ENCODE measurements at regions not wholly inside any gene's neighbourhood (a gene's known extent, or its start where the extent isn't known, plus 50 kb on each side); places are given as distances from the start of the nearest gene placed in this dataset.

DNA sequence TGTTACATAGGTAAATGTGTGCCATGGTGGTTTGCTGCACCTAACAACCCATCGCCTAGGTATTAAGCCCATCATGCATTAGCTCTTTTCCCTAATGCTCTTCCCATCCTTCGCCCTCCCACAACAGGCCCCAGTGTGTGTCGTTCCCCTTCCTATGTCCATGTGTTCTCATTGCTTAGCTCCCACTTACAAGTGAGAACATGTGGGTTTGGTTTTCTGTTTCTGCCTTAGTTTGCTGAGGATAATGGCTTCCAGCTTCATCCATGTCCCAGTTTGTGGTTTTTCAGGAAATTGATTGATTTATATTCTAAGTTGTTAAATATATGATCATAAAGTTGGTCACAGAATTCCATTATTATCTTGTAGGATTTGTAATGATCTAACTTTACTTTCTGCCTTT lies 85.3 kb upstream of the CAST start:
- ATAC-seq (no peak), DNase-seq (ENCODE audit: low read depth in 1 of 2, low spot score in 1 of 2) (no peak), FAIRE-seq (no peak)
- H3K9me3 ChIP-seq, result no peaks in the 10 kb centered on the region
- ChIA-PET CTCF (no interaction called here), POLR2A (no interaction called here)
- WGBS (ENCODE audit: missing lambda C conversion rate), result 90% methylated on average over 3 of the region's 3 CpGs
- no peak overlapping the region for H3K27ac ChIP-seq
- peaks cover 22% of the 10 kb centered on the region for H3K4me1 ChIP-seq
- H3K4me3 ChIP-seq, result no peak overlapping the region
- no peak for TF ChIP-seq HDAC2 (IDR thresholded peaks at IDR 0.05)
- no peak for TF ChIP-seq NR3C1 (IDR thresholded peaks at IDR 0.05)
- TF ChIP-seq, protein P1, sequence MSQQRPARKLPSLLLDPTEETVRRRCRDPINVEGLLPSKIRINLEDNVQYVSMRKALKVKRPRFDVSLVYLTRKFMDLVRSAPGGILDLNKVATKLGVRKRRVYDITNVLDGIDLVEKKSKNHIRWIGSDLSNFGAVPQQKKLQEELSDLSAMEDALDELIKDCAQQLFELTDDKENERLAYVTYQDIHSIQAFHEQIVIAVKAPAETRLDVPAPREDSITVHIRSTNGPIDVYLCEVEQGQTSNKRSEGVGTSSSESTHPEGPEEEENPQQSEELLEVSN (IDR thresholded peaks at IDR 0.05; ENCODE audit: borderline replicate concordance, low read depth), result no peak
- no peak for TF ChIP-seq TFCP2L1 (CRISPR knock-in tag; IDR thresholded peaks at IDR 0.05)
- no peak for TF ChIP-seq FOSB (CRISPR knock-in tag; IDR thresholded peaks at IDR 0.05)
- TF ChIP-seq, protein P2, sequence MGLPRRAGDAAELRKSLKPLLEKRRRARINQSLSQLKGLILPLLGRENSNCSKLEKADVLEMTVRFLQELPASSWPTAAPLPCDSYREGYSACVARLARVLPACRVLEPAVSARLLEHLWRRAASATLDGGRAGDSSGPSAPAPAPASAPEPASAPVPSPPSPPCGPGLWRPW (IDR thresholded peaks at IDR 0.05), result no peak
- no peak for TF ChIP-seq NPAS2 (CRISPR knock-in tag; IDR thresholded peaks at IDR 0.05; ENCODE audit: borderline replicate concordance)
- no peak for TF ChIP-seq EHMT2 (IDR thresholded peaks at IDR 0.05; ENCODE audit: low read depth)
- no peak for TF ChIP-seq FOXS1 (CRISPR knock-in tag; IDR thresholded peaks at IDR 0.05)
- no peak for TF ChIP-seq JUN (IDR thresholded peaks at IDR 0.05)
- no peak for TF ChIP-seq MAZ (IDR thresholded peaks at IDR 0.05; ENCODE audit: borderline replicate concordance, low read depth, low read length)
- TF ChIP-seq JUNB (IDR thresholded peaks at IDR 0.05), result no peak
- TF ChIP-seq, protein P3, sequence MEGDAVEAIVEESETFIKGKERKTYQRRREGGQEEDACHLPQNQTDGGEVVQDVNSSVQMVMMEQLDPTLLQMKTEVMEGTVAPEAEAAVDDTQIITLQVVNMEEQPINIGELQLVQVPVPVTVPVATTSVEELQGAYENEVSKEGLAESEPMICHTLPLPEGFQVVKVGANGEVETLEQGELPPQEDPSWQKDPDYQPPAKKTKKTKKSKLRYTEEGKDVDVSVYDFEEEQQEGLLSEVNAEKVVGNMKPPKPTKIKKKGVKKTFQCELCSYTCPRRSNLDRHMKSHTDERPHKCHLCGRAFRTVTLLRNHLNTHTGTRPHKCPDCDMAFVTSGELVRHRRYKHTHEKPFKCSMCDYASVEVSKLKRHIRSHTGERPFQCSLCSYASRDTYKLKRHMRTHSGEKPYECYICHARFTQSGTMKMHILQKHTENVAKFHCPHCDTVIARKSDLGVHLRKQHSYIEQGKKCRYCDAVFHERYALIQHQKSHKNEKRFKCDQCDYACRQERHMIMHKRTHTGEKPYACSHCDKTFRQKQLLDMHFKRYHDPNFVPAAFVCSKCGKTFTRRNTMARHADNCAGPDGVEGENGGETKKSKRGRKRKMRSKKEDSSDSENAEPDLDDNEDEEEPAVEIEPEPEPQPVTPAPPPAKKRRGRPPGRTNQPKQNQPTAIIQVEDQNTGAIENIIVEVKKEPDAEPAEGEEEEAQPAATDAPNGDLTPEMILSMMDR (IDR thresholded peaks at IDR 0.05), result no peak
- TF ChIP-seq RARB (CRISPR knock-in tag; IDR thresholded peaks at IDR 0.05), result no peak
- no peak for TF ChIP-seq ZNF302 (CRISPR knock-in tag; IDR thresholded peaks at IDR 0.05)
- TF ChIP-seq FOSL2 (IDR thresholded peaks at IDR 0.05), result no peak
- TF ChIP-seq FOSL2 (CRISPR knock-in tag; IDR thresholded peaks at IDR 0.05), result no peak
- no peak for TF ChIP-seq MAFK (IDR thresholded peaks at IDR 0.05; ENCODE audit: partially characterized antibody)
- no peak for TF ChIP-seq TP53 (CRISPR knock-in tag; IDR thresholded peaks at IDR 0.05)
- no peak for TF ChIP-seq POLR2AphosphoS2 (conservative IDR thresholded peaks at IDR 0.05; ENCODE audit: low read length)
- TF ChIP-seq KDM5A (IDR thresholded peaks at IDR 0.05), result no peak
- no peak overlapping the region for H3K4me2 ChIP-seq

DNA sequence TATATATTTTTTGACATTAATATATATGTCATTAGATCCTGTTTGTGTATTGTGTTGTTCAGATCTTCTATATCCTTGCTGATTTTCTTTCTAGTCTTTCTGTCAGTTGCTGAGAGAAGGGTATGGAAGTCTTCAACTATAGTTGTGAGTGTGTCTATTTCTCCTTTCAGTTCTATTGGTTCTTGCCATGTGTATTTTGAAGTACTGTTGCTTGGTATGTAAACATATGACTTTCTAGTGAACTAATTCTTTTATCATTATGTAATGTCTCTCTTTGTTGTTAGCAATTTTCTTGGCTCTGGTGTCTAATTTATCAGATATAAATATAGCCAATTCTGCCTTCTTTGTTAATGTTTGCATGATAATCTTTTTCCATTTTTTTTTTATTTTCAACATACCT lies 84.3 kb upstream of the CAST start:
- Histone ChIP-seq H3K9me3 (no peaks in the 10 kb centered on the region), H3K4me1 (peaks cover 21% of the 10 kb centered on the region; the same call in 2 of the 3 replicates), H3K27ac (no peak overlapping the region), H3K4me3 (no peak overlapping the region), H3K4me2 (no peak overlapping the region; the same call in 2 of the 3 replicates)
- POLR2A ChIA-PET, result no interaction called here
- TF ChIP-seq FOSL2 (IDR thresholded peaks at IDR 0.05), result no peak
- TF ChIP-seq FOSL2 (CRISPR knock-in tag; IDR thresholded peaks at IDR 0.05), result no peak
- no peak for TF ChIP-seq BHLHE40 (IDR thresholded peaks at IDR 0.05; ENCODE audit: low read depth, low read length)
- no peak for TF ChIP-seq PHF8 (IDR thresholded peaks at IDR 0.05; ENCODE audit: borderline replicate concordance, low read depth)
- TF ChIP-seq CHD2 (IDR thresholded peaks at IDR 0.05; ENCODE audit: low read length, partially characterized antibody), result no peak
- CTCF ChIA-PET, result no interaction called here
- no peak for ATAC-seq
- no peak for DNase-seq (ENCODE audit: low read depth in 1 of 2, low spot score in 1 of 2)
- FAIRE-seq, result no peak

DNA sequence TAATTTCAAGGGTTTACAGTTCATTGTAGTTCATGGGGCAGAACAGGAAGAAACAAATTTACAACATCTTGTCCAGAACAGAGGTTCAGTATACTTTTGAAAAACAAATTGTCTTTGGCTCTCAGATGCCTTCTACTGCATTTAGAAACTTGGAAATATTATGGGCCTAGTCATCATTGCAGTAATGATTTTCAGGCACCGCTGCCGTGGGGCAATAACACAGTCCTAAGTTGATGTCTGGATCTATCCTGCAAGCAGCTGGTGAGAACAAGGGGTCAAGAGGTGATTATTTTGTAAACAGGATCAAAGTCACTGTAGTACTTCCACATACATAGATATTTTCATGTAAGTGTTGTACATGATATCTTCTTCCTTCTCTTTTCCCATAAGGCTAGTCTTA lies 82.5 kb upstream of the CAST start:
- peak overlapping the region in 1 of 2 experiments; percentile 48; a peak in 1 of 6 replicates for H3K27ac ChIP-seq
- ATAC-seq, result no peak
- H3K4me2 ChIP-seq, result no peak overlapping the region
- POLR2A ChIA-PET, result no interaction called here
- TF ChIP-seq, protein P2 (IDR thresholded peaks at IDR 0.05), result no peak
- no peak for TF ChIP-seq ESRRA (IDR thresholded peaks at IDR 0.05; ENCODE audit: borderline replicate concordance, low read length)
- TF ChIP-seq MAFK (IDR thresholded peaks at IDR 0.05; ENCODE audit: partially characterized antibody), result no peak
- TF ChIP-seq BHLHE40 (IDR thresholded peaks at IDR 0.05; ENCODE audit: low read depth, low read length), result no peak
- no peak for TF ChIP-seq CBX2 (IDR thresholded peaks at IDR 0.05; ENCODE audit: borderline replicate concordance, low read depth)
- no peak for FAIRE-seq
- no peak for DNase-seq (ENCODE audit: low read depth in 1 of 2, low spot score in 1 of 2)
- WGBS (ENCODE audit: missing lambda C conversion rate), result 96% methylated on average over 2 of the region's 2 CpGs
- no peak overlapping the region for H3K4me3 ChIP-seq
- peaks cover 14% of the 10 kb centered on the region; the same call in 1 of the 3 replicates for H3K4me1 ChIP-seq
- no peaks in the 10 kb centered on the region for H3K9me3 ChIP-seq
- CTCF ChIA-PET, result interaction anchor here (0.9 to 2.0 kb wide), 2 partner anchors 9 to 234 kb away, joined by 3 to 7 read pairs; no protein-coding TSS in a partner anchor
